H9 (cell line): ENCODE measurements at regions not wholly inside any gene's neighbourhood (a gene's known extent, or its start where the extent isn't known, plus 50 kb on each side); places are given as distances from the start of the nearest gene placed in this dataset.
A peak's percentile ranks its signal among the peaks of the same experiment; 100 is the strongest.

Experiments
- DNase-seq: peaks from one replicate; pipeline ENCODE4 v3.0.0-alpha.2; 2017
- H2AFZ ChIP-seq: one replicate; pipeline ENCODE4 v1.6.1; 2013; ENCODE audit warnings: mild to moderate bottlenecking, low read length, control low read depth, moderate library complexity
- H2AK5ac ChIP-seq: 2 replicates; pipeline ENCODE4 v1.6.1; 2013; ENCODE audit warnings: low read length, control low read depth, mixed read lengths; ENCODE audit not compliant: insufficient read length
- H2BK120ac ChIP-seq: one replicate; pipeline ENCODE4 v1.6.1; 2013; ENCODE audit warnings: low read depth, mild to moderate bottlenecking, low read length, control low read depth, inconsistent platforms; ENCODE audit not compliant: poor library complexity, severe bottlenecking
- H2BK12ac ChIP-seq: 2 replicates; pipeline ENCODE4 v1.6.1; 2013; ENCODE audit warnings: low read length, control low read depth, mixed read lengths, low read depth; ENCODE audit not compliant: insufficient read length
- H2BK15ac ChIP-seq: 2 replicates; pipeline ENCODE4 v1.6.1; 2013; ENCODE audit warnings: low read depth, low read length, control low read depth
- H2BK20ac ChIP-seq: one replicate; pipeline ENCODE4 v1.6.1; 2013; ENCODE audit warnings: low read depth, mild to moderate bottlenecking, low read length, control low read depth, inconsistent platforms; ENCODE audit not compliant: poor library complexity, severe bottlenecking
- H2BK5ac ChIP-seq: 2 replicates; pipeline ENCODE4 v1.6.1; 2013; ENCODE audit warnings: low read length, control low read depth, mixed read lengths; ENCODE audit not compliant: insufficient read length
- H3K14ac ChIP-seq: 2 replicates; pipeline ENCODE4 v1.6.1; 2013; ENCODE audit warnings: low read length, control low read depth; ENCODE audit not compliant: insufficient read depth
- H3K18ac ChIP-seq: 2 replicates; pipeline ENCODE4 v1.6.1; 2013; ENCODE audit warnings: low read depth, mild to moderate bottlenecking, mixed read lengths, low read length, control low read depth; ENCODE audit not compliant: insufficient read length
- H3K23ac ChIP-seq: 2 replicates; pipeline ENCODE4 v1.6.1; 2013; ENCODE audit warnings: low read length, control low read depth, mixed read lengths, low read depth; ENCODE audit not compliant: insufficient read length
- H3K23me2 ChIP-seq: 2 replicates; pipeline ENCODE4 v1.6.1; 2013; ENCODE audit warnings: low read depth, mild to moderate bottlenecking, mixed read lengths, low read length, control low read depth; ENCODE audit not compliant: insufficient read length, poor library complexity, severe bottlenecking
- H3K27ac ChIP-seq: 2 replicates; pipeline ENCODE4 v1.5.1; 2013; ENCODE audit warnings: low read length, control low read depth, mixed read lengths, low read depth; ENCODE audit not compliant: insufficient read length
- H3K27me3 ChIP-seq: 2 replicates; pipeline ENCODE4 v1.6.1; 2013; ENCODE audit warnings: low read length, control low read depth, inconsistent platforms; ENCODE audit not compliant: insufficient read depth
- H3K4ac ChIP-seq: 2 replicates; pipeline ENCODE4 v1.6.1; 2013; ENCODE audit warnings: low read depth, mild to moderate bottlenecking, control low read depth, inconsistent platforms, low read length, moderate library complexity
- H3K4me1 ChIP-seq: 2 replicates; pipeline ENCODE4 v1.6.1; 2013; ENCODE audit warnings: low read length, control low read depth, inconsistent platforms; ENCODE audit not compliant: insufficient read depth
- H3K4me2 ChIP-seq: 2 replicates; pipeline ENCODE4 v1.6.1; 2013; ENCODE audit warnings: low read length, control low read depth, mixed read lengths; ENCODE audit not compliant: insufficient read length, insufficient read depth
- H3K56ac ChIP-seq: 2 replicates; pipeline ENCODE4 v1.6.1; 2013; ENCODE audit warnings: low read depth, mild to moderate bottlenecking, mixed read lengths, low read length, control low read depth; ENCODE audit not compliant: insufficient read length
- H3K79me1 ChIP-seq: 2 replicates; pipeline ENCODE4 v1.6.1; 2013; ENCODE audit warnings: low read depth, mild to moderate bottlenecking, moderate library complexity, low read length, control low read depth, inconsistent platforms; ENCODE audit not compliant: insufficient read depth, poor library complexity, severe bottlenecking
- H3K79me2 ChIP-seq: 2 replicates; pipeline ENCODE4 v1.6.1; 2013; ENCODE audit warnings: low read length, control low read depth, inconsistent platforms; ENCODE audit not compliant: insufficient read depth
- H3K9ac ChIP-seq: 2 replicates; pipeline ENCODE4 v1.6.1; 2013; ENCODE audit warnings: low read length, control low read depth, mixed read lengths; ENCODE audit not compliant: insufficient read length; ENCODE audit errors: extremely low read depth
- H3K9me3 ChIP-seq: one replicate; pipeline ENCODE4 v1.6.1; 2013; ENCODE audit warnings: low read depth, low read length, inconsistent platforms; ENCODE audit not compliant: control insufficient read depth
- H3T11ph ChIP-seq: one replicate; pipeline ENCODE4 v1.6.1; 2013; ENCODE audit warnings: mild to moderate bottlenecking, low read length, control low read depth, inconsistent platforms
- H4K20me1 ChIP-seq: one replicate; pipeline ENCODE4 v1.6.1; 2013; ENCODE audit not compliant: control insufficient read depth, insufficient read length, insufficient read depth
- H4K5ac ChIP-seq: 2 replicates; pipeline ENCODE4 v1.6.1; 2013; ENCODE audit warnings: low read depth, mild to moderate bottlenecking, mixed read lengths, low read length, control low read depth; ENCODE audit not compliant: insufficient read length
- H4K8ac ChIP-seq: replicated peaks from 2 replicates; pipeline ENCODE4 v1.6.1; 2013; ENCODE audit warnings: low read length, control low read depth, mixed read lengths, low read depth; ENCODE audit not compliant: insufficient read length
- H4K91ac ChIP-seq: 2 replicates; pipeline ENCODE4 v1.6.1; 2013; ENCODE audit warnings: low read depth, mild to moderate bottlenecking, moderate library complexity, mixed read lengths, low read length, control low read depth; ENCODE audit not compliant: insufficient read length
- H3K27ac Mint-ChIP-seq, 3 experiments: 2 replicates in 2 of 3; 3 replicates in 1 of 3; pipeline ENCODE4 v1.8.0; 2020 to 2021; ENCODE audit warnings: mixed read lengths in 3 of 3, mild to moderate bottlenecking in 1 of 3, moderate library complexity in 1 of 3
- H3K27me3 Mint-ChIP-seq: 2 replicates; pipeline ENCODE4 v1.8.0; 2021; ENCODE audit warnings: low read depth, mild to moderate bottlenecking, moderate library complexity, mixed read lengths
- H3K36me3 Mint-ChIP-seq, 3 experiments: 2 replicates in 2 of 3; 3 replicates in 1 of 3; pipeline ENCODE4 v1.8.0; 2020 to 2021; ENCODE audit warnings: low read depth in 3 of 3, mixed read lengths in 3 of 3; ENCODE audit not compliant: insufficient read depth in 1 of 3
- H3K4me1 Mint-ChIP-seq, 2 experiments: 2 replicates each; pipeline ENCODE4 v1.8.0; 2020; ENCODE audit warnings: mixed read lengths in 2 of 2
- H3K4me3 Mint-ChIP-seq, 2 experiments: 2 replicates in 1 of 2; 3 replicates in 1 of 2; pipeline ENCODE4 v1.8.0; 2020 to 2021; ENCODE audit warnings: mild to moderate bottlenecking in 2 of 2, mixed read lengths in 2 of 2, moderate library complexity in 1 of 2
- H3K9me3 Mint-ChIP-seq, 2 experiments: 2 replicates in 1 of 2; 3 replicates in 1 of 2; pipeline ENCODE4 v1.8.0; 2020; ENCODE audit warnings: mild to moderate bottlenecking in 2 of 2, mixed read lengths in 2 of 2, moderate library complexity in 1 of 2
- CTCF ChIP-seq: fragments of 200-600 bp; sonication (generic); conservative IDR thresholded peaks from 3 replicates; pipeline ENCODE4 v1.8.0; 2021; ENCODE audit warnings: antibody characterized with exemption, mild to moderate bottlenecking
- WGBS: extraction: QIAGEN DNeasy Blood & Tissue Kit; methylation state at CpG from one replicate; pipeline ENCODE4 v1.1.7; 2013; ENCODE audit warnings: missing lambda C conversion rate, low lambda C conversion rate, mixed read lengths; ENCODE audit not compliant: insufficient read length; ENCODE audit errors: extremely low coverage; 5-methylcytosine and 5-hydroxymethylcytosine counted together

GRCh38 chr4:107130157-107130556, 94.0 kb upstream of the DKK2 start:
- Mint-ChIP-seq H3K27ac (no peak overlapping the region), H3K4me3 (no peak overlapping the region), H3K4me1 (peaks cover 4 to 7% of the 10 kb centered on the region in 2 experiments), H3K27me3 (no peaks in the 10 kb centered on the region), H3K9me3 (no peaks in the 10 kb centered on the region), H3K36me3 (no peaks in the 10 kb centered on the region)
- Histone ChIP-seq H3K14ac (no peak overlapping the region), H2AK5ac (no peak overlapping the region), H2BK20ac (no peak overlapping the region), H3K4me1 (no peaks in the 10 kb centered on the region), H3K79me1 (no peaks in the 10 kb centered on the region), H3K23ac (no peak overlapping the region), H2BK5ac (no peak overlapping the region), H3K18ac (no peak overlapping the region), H3K56ac (no peak overlapping the region), H3K9ac (no peak overlapping the region), H3K4ac (no peak overlapping the region), H3T11ph (no peak overlapping the region), H3K9me3 (no peaks in the 10 kb centered on the region), H3K27me3 (no peaks in the 10 kb centered on the region), H3K79me2 (no peaks in the 10 kb centered on the region), H2AFZ (peak overlapping the region; percentile 32), H4K20me1 (no peaks in the 10 kb centered on the region), H2BK120ac (no peak overlapping the region), H3K27ac (no peak overlapping the region), H2BK12ac (no peak overlapping the region), H3K23me2 (no peaks in the 10 kb centered on the region), H4K91ac (no peak overlapping the region), H4K5ac (no peak overlapping the region), H3K4me2 (no peak overlapping the region), H4K8ac (no peak overlapping the region), H2BK15ac (no peak overlapping the region)
- TF ChIP-seq CTCF = no peak
- no peak for DNase-seq
- WGBS = no CpG with 5 or more reads among the region's 3 CpGs
